Nucleus accumbens (tissue), 56 donors: ENCODE measurements at regions not wholly inside any gene's neighbourhood (a gene's known extent, or its start where the extent isn't known, plus 50 kb on each side); places are given as distances from the start of the nearest gene placed in this dataset.

ENCODE experiments used
- DNase-seq, 56 donors: peaks; one replicate each; lab custom pipeline; 2025; lab: John Stamatoyannopoulos, UW

GRCh38 chr2:239669181-239669898, 268.5 kb upstream of the HDAC4 start:
- DNase-seq, result no peak

DNA sequence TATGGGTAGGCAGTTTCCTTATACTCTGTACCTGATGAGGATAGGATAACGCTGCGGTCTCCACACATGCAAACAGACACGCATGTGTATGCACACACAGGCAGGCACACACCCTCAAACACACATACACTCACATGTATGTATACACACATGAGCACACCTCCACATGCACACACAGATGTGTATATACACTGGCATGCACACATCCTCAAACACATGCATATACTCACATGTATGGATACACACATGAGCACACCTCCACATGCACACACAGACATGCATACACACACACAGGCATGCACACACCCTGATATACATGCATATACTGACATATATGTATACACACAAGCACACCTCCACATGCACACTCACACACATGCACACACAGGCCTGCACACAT, 267.8 kb upstream of the HDAC4 start:
- no peak for DNase-seq

DNA sequence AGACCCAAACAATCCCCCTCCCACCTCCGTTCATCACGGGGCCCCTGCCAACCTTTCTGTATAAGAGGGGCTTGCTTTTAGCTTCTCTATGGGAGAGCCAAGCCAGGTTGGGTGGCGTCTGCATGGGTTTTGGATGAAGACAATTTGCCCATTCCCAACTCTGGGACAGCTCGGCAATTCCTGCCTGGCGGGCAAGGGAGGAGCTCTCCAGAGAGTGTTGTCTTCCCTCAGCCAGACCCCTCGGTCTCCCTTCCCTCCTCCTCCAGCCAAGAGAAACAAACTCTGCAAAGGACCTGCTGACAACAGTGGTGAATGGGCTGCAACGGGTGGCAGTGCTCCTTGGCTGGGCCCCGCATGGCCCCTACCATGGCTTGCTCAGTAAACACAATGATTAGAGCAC, 267.2 kb upstream of the HDAC4 start:
- DNase-seq, result no peak

GRCh38 chr2:239667431-239667985, 266.7 kb upstream of the HDAC4 start:
- DNase-seq, result no peak

DNA sequence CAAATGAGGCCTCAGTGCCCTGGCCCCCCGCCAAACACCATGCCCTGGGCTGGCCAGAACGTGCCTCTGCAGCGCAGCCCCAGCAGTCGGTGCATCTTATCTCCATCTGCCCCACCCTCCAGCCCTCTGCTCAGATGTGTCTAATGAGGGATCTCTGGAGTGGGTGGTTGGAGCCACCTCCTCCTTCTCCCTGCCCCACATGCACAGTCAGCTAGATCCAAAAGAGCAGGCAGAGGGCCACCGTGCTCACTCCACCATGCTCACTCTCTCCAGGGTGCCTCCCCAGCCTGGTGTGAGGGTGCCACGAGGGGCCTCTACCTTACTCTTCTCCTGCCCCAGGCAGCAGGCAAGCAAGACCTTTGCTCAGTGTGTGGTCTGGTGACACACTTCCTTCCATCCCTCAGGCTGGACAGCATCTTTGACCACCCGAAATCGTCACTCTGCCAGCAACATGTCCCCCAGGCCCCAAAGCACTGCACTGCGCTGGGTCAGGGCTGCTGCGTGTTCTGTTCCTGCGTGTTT, 266.1 kb upstream of the HDAC4 start:
- DNase-seq, result no peak

- peak in 10 of 56 donors; percentile 11 to 63 (median 36) for DNase-seq
These were observed 265.4 kb upstream of the HDAC4 start for GRCh38 chr2:239666053-239666854.

- no peak for DNase-seq
These were observed 263.5 kb upstream of the HDAC4 start for GRCh38 chr2:239664216-239664810.

- no peak for DNase-seq
These were observed 262.6 kb upstream of the HDAC4 start for GRCh38 chr2:239663364-239663924.

DNA sequence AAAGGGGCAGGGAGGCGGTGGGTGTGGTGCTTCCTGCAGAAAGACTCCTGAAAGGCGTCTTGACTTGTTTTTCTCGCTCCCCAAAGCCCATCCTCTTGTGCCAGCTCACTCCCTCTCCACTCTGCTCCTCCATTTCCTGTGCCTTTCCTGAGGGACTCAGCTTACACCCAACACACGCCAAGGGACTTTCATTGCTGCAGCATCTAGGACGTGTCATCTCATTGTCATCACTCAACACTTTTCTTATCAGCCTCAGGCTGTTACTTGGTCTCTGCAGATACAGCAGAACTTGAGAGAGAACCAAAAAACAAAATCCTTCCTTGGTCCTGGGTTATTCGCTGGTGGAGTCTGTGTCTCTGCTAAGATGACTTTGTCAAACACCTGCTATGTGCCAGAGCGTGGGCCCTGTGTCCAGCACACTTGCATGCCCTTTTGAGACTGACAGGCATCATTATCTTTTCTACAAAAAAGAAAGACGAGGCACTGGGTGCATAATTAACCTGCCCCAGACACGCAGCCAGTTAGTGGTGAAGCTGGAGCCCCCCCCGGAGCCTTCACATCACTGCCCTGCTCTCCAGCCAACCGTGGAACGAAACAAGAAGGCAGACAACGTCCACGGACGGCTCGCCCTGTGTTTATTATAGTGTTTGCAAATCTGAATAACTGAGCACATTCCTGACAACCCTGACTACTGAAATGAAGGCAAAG, 261.7 kb upstream of the HDAC4 start:
- no peak for DNase-seq

- DNase-seq, result no peak
These were observed 260.8 kb upstream of the HDAC4 start for GRCh38 chr2:239661334-239662312.

- DNase-seq, result peak in 8 of 56 donors; percentile 8 to 57 (median 14)
These were observed 259.8 kb upstream of the HDAC4 start for GRCh38 chr2:239660390-239661230.

DNA sequence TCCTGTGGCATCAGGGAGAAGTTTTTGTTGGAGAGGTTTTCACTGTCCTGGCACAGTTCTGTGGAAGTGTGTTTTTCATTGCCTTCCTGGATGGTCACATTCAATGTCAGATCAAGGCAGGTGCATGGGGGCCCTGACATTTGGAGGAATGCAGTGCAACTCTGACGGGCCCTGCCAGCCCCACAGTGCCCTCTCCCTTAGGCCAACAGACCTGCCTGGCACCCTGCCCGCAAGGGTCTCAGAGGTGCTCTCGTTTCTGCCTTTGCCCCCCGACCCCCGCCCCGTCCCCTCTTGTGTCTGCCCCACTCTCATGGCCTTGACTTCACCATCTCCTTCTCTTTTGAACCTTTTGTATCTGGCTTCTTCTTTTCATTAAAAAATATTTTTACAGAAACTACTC, 257.2 kb upstream of the HDAC4 start:
- DNase-seq, result no peak

DNA sequence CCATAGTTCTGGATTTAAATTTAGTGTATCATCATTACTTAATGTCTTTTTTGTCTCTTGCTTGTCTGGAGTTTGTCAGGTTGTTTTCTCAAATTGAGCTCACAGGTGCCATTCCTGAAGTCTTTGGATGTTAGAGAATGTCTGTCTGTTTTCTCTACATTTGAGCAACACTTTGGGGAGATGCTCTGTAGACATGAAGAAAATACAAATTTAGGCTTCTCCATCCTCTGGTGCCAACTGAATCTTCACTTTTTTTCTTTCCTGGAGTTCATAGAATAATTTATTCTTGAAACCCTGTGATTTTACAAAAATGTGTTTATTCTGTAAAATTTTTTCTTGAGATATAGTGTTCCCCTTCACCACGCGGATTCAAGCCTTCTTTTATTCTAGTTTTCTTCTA, 256.4 kb upstream of the HDAC4 start:
- DNase-seq, result no peak

DNA sequence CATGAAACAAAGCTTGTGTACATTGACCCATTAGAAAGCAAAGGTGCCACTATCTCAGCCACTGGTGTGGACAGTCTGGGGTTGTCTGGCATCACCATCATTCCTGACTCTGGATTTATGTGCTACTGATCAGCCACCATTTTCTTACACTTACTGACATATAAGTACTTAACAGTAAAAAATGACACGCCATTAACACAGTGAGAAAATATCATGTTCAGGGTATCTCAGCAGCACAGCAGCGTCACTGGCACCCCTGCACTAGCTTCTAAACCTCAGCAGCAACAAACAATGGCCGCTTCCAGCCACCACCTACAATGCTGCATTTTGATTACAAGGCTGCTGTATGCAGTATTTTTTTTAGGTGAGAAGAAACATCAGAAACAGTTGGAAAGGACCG, 253.4 kb upstream of the HDAC4 start:
- DNase-seq, result no peak

- no peak for DNase-seq
These were observed 251.0 kb upstream of the HDAC4 start for GRCh38 chr2:239651859-239652258.

- no peak for DNase-seq
These were observed 249.9 kb upstream of the HDAC4 start for GRCh38 chr2:239650674-239651073.

DNA sequence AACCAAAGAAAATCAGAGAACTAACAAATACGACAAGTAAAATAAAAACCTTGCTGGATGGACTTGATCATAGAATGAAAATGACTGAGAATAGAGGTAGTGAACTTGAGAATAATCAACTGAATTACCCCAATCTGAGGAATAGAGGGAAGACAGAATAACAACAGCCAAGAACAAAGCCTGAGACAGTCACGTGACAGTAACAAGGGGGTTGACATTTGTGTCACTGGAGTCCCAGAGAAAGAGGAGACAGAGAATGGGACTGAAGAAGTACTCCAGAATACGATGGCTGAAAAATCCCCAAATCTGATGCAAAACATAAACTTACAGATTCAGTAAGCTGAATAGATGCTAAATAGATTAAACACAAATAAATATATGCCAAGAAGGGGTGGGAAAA, 248.5 kb upstream of the HDAC4 start:
- no peak for DNase-seq

DNA sequence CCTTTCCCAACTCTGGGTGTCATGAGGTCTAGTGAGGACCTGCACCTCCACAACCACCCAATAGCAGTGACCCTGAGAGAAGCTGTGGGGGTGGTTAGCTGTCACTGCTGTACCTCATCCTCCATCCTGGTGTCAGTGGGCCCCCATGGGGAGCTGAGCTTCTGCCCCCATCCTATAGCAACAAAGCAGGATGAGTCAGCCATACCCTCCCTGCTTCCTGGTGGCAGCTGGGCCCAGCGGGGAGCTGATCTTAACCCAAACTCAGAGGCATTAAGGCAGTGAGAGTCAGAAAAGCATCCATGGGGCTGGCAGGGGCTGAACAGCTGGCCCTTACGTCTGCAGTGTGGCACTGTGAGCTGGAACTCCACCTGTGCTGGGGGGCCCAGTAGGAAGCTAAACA, 247.8 kb upstream of the HDAC4 start:
- no peak for DNase-seq
